ENCODE measurements at regions not wholly inside any gene's neighbourhood (a gene's known extent, or its start where the extent isn't known, plus 50 kb on each side); places are given as distances from the start of the nearest gene placed in this dataset.

- no peak overlapping the region for H3K4me3 ChIP-seq (ENCODE audit: low read depth, low read length)
- no peak for DNase-seq (ENCODE audit: low read depth)
- TF ChIP-seq CTCF (conservative IDR thresholded peaks at IDR 0.05; ENCODE audit: low read depth, low read length) = no peak
Measured at GRCh38 chr10:83945982-83946718, 193.2 kb upstream of the GHITM start.

GRCh38 chr10:83952314-83952713, 187.0 kb upstream of the GHITM start:
- no peak for DNase-seq (ENCODE audit: low read depth)
- no peak overlapping the region for H3K4me3 ChIP-seq (ENCODE audit: low read depth, low read length)
- TF ChIP-seq CTCF (conservative IDR thresholded peaks at IDR 0.05; ENCODE audit: low read depth, low read length) = no peak

GRCh38 chr10:83953589-83953988, 185.7 kb upstream of the GHITM start:
- H3K4me3 ChIP-seq (ENCODE audit: low read depth, low read length) = no peak overlapping the region
- no peak for TF ChIP-seq CTCF (conservative IDR thresholded peaks at IDR 0.05; ENCODE audit: low read depth, low read length)
- no peak for DNase-seq (ENCODE audit: low read depth)

- no peak for DNase-seq (ENCODE audit: low read depth)
- H3K4me3 ChIP-seq (ENCODE audit: low read depth, low read length) = no peak overlapping the region
- TF ChIP-seq CTCF (conservative IDR thresholded peaks at IDR 0.05; ENCODE audit: low read depth, low read length) = no peak
Measured at GRCh38 chr10:83954193-83954799, 185.0 kb upstream of the GHITM start.

- DNase-seq (ENCODE audit: low read depth) = no peak
- no peak for TF ChIP-seq CTCF (conservative IDR thresholded peaks at IDR 0.05; ENCODE audit: low read depth, low read length)
- no peak overlapping the region for H3K4me3 ChIP-seq (ENCODE audit: low read depth, low read length)
Measured at GRCh38 chr10:83955406-83955805, 183.9 kb upstream of the GHITM start.

GRCh38 chr10:83957168-83957947, 182.0 kb upstream of the GHITM start:
- DNase-seq (ENCODE audit: low read depth) = no peak
- no peak for TF ChIP-seq CTCF (conservative IDR thresholded peaks at IDR 0.05; ENCODE audit: low read depth, low read length)
- H3K4me3 ChIP-seq (ENCODE audit: low read depth, low read length) = no peak overlapping the region
